ENCODE measurements at regions not wholly inside any gene's neighbourhood (a gene's known extent, or its start where the extent isn't known, plus 50 kb on each side); places are given as distances from the start of the nearest gene placed in this dataset.

GRCh38 chr12:111100003-111100402 is 179.6 kb upstream of the MYL2 start:
- Histone ChIP-seq H3K4me2 (ENCODE audit: low read length) (no peak overlapping the region), H3K79me2 (ENCODE audit: low read length) (no peaks in the 10 kb centered on the region), H3K27ac (ENCODE audit: low read length) (no peak overlapping the region), H3K9ac (ENCODE audit: low read length) (no peak overlapping the region), H3K9me3 (ENCODE audit: insufficient read depth, low read length) (no peaks in the 10 kb centered on the region), H3K4me1 (ENCODE audit: low read length) (peaks cover 6% of the 10 kb centered on the region; the same call in 1 of the 2 replicates), H3K27me3 (ENCODE audit: low read depth, low read length) (peaks cover 9% of the 10 kb centered on the region; the same call in 1 of the 2 replicates), H3K36me3 (replicated peaks; ENCODE audit: low read depth, low read length) (no peaks in the 10 kb centered on the region), H3K4me3 (ENCODE audit: low read length) (no peak overlapping the region), H4K20me1 (ENCODE audit: insufficient read depth, low read length) (no peaks in the 10 kb centered on the region), H2AFZ (ENCODE audit: low read depth, low read length) (no peak overlapping the region)
- TF ChIP-seq EZH2phosphoT487 (IDR thresholded peaks at IDR 0.05; ENCODE audit: low read depth), result no peak
- TF ChIP-seq, protein P1, sequence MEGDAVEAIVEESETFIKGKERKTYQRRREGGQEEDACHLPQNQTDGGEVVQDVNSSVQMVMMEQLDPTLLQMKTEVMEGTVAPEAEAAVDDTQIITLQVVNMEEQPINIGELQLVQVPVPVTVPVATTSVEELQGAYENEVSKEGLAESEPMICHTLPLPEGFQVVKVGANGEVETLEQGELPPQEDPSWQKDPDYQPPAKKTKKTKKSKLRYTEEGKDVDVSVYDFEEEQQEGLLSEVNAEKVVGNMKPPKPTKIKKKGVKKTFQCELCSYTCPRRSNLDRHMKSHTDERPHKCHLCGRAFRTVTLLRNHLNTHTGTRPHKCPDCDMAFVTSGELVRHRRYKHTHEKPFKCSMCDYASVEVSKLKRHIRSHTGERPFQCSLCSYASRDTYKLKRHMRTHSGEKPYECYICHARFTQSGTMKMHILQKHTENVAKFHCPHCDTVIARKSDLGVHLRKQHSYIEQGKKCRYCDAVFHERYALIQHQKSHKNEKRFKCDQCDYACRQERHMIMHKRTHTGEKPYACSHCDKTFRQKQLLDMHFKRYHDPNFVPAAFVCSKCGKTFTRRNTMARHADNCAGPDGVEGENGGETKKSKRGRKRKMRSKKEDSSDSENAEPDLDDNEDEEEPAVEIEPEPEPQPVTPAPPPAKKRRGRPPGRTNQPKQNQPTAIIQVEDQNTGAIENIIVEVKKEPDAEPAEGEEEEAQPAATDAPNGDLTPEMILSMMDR (IDR thresholded peaks at IDR 0.05; ENCODE audit: low read depth, low read length), result no peak

DNA sequence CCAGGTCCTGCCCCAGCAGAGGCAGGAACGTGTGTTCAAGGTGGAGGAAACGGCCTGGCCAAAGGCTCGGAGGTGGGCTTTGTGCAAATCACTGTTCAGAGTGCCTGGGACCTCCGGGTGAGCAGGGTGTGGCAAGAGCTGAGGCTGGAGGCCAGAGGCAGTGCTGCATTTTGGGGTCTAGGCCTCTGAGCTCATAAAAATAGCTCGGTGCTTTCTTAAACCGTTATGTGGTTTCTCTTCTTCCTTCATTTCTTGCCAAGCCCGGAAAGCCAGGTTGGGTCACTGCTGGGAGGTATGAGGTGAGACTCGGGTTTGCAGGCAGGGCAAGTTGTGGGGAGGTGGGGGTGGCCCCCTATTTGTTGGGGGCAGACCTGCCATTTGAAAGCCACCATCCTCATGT is 178.8 kb upstream of the MYL2 start:
- Histone ChIP-seq H3K4me1 (ENCODE audit: low read length) (peaks cover 6% of the 10 kb centered on the region; the same call in 1 of the 2 replicates), H2AFZ (ENCODE audit: low read depth, low read length) (no peak overlapping the region), H3K4me2 (ENCODE audit: low read length) (peak overlapping the region; percentile 20; the same call in 1 of the 2 replicates)

GRCh38 chr12:111094157-111095010 is 174.0 kb upstream of the MYL2 start:
- no peaks in the 10 kb centered on the region for H3K9me3 ChIP-seq (ENCODE audit: insufficient read depth, low read length)
- H4K20me1 ChIP-seq (ENCODE audit: insufficient read depth, low read length), result no peaks in the 10 kb centered on the region
- no peaks in the 10 kb centered on the region for H3K79me2 ChIP-seq (ENCODE audit: low read length)
- no peak overlapping the region for H3K27ac ChIP-seq (ENCODE audit: low read length)
- peaks cover 38% of the 10 kb centered on the region for H3K4me1 ChIP-seq (ENCODE audit: low read length)
- H3K36me3 ChIP-seq (replicated peaks; ENCODE audit: low read depth, low read length), result no peaks in the 10 kb centered on the region
- no peak overlapping the region for H2AFZ ChIP-seq (ENCODE audit: low read depth, low read length)
- TF ChIP-seq, protein P1 (IDR thresholded peaks at IDR 0.05; ENCODE audit: low read depth, low read length), result no peak
- no peak for TF ChIP-seq EZH2phosphoT487 (IDR thresholded peaks at IDR 0.05; ENCODE audit: low read depth)
- no peak overlapping the region for H3K9ac ChIP-seq (ENCODE audit: low read length)
- H3K27me3 ChIP-seq (ENCODE audit: low read depth, low read length), result peaks cover 28% of the 10 kb centered on the region
- peak overlapping the region; percentile 83 for H3K4me2 ChIP-seq (ENCODE audit: low read length)
- peak overlapping the region; percentile 65; the same call in 1 of the 2 replicates for H3K4me3 ChIP-seq (ENCODE audit: low read length)

More for the DNA sequence above, 178.8 kb upstream of the MYL2 start:
- Histone ChIP-seq H3K9ac (ENCODE audit: low read length) (no peak overlapping the region), H3K79me2 (ENCODE audit: low read length) (no peaks in the 10 kb centered on the region), H3K27ac (ENCODE audit: low read length) (no peak overlapping the region), H4K20me1 (ENCODE audit: insufficient read depth, low read length) (no peaks in the 10 kb centered on the region), H3K36me3 (replicated peaks; ENCODE audit: low read depth, low read length) (no peaks in the 10 kb centered on the region), H3K9me3 (ENCODE audit: insufficient read depth, low read length) (no peaks in the 10 kb centered on the region), H3K4me3 (ENCODE audit: low read length) (no peak overlapping the region), H3K27me3 (ENCODE audit: low read depth, low read length) (peaks cover 15% of the 10 kb centered on the region)
- TF ChIP-seq, protein P1 (IDR thresholded peaks at IDR 0.05; ENCODE audit: low read depth, low read length), result no peak
- no peak for TF ChIP-seq EZH2phosphoT487 (IDR thresholded peaks at IDR 0.05; ENCODE audit: low read depth)

DNA sequence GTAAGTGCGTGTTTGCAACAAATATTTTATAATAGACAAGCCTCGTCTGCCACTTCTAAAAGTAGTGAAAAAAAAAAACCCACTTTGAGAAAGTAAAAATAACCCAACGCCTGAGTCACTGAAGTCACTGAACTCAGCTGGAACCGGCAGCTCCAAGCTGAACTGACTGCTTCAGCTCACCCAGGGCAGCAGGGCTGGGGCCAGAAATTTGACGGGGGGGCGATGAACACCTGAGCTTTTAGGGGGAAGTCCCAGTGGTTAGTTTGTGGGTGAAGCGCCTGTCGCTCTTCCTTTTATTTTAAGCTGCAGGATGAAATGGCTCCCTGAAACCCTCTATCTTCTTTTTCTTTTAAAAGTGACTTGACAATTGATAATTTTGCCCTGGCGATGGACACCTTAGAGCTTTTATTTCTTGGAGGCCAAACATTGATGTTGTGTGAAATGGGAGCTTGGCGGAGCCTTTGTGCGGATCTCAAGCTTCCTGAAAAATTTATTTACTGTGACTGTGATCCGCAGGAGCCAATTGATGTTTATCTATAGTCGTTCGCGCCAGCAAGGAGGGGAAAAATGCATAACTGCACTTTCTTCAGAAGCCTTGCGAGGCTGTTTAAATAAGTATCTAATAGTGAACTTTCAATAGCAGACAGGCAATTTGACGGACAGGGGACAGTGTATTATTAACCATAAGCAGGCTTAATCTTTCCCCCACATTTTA is 173.2 kb upstream of the MYL2 start:
- Histone ChIP-seq H3K9me3 (ENCODE audit: insufficient read depth, low read length) (no peaks in the 10 kb centered on the region), H3K27ac (ENCODE audit: low read length) (0 out of 2 replicates have a peak overlapping the region, but pooled peaks have one; percentile 20), H3K27me3 (ENCODE audit: low read depth, low read length) (peaks cover 28% of the 10 kb centered on the region), H4K20me1 (ENCODE audit: insufficient read depth, low read length) (no peaks in the 10 kb centered on the region), H3K4me3 (ENCODE audit: low read length) (peak overlapping the region; percentile 65), H3K4me1 (ENCODE audit: low read length) (peaks cover 35% of the 10 kb centered on the region), H2AFZ (ENCODE audit: low read depth, low read length) (0 out of 2 replicates have a peak overlapping the region, but pooled peaks have one; percentile 10), H3K4me2 (ENCODE audit: low read length) (peak overlapping the region; percentile 83), H3K79me2 (ENCODE audit: low read length) (no peaks in the 10 kb centered on the region), H3K9ac (ENCODE audit: low read length) (0 out of 2 replicates have a peak overlapping the region, but pooled peaks have one; percentile 10), H3K36me3 (replicated peaks; ENCODE audit: low read depth, low read length) (no peaks in the 10 kb centered on the region)
- no peak for TF ChIP-seq EZH2phosphoT487 (IDR thresholded peaks at IDR 0.05; ENCODE audit: low read depth)
- TF ChIP-seq, protein P1 (IDR thresholded peaks at IDR 0.05; ENCODE audit: low read depth, low read length), result no peak

Data from OCI-LY3 (cell line).